ENCODE measurements at regions not wholly inside any gene's neighbourhood (a gene's known extent, or its start where the extent isn't known, plus 50 kb on each side); places are given as distances from the start of the nearest gene placed in this dataset.

DNA sequence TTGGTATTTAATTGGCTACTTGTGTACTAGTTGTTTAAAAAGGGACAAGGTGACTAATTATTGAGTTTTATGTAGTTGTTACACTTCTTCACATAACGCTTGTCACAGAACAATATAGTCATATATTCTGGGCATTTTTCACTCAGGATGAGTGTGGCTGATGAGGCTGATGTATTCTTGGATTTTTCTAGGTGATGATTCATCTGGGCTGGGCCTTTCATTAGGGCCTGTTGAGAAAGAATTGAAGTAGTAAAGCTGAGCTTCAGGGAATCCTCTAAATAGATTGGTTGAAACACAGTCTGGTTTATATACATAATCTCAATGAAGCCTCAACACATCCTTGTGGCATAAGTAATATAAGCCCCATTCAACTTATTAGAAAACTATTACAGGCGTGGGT, 445.7 kb downstream of the DAD1 start:
- TF ChIP-seq, protein P1, sequence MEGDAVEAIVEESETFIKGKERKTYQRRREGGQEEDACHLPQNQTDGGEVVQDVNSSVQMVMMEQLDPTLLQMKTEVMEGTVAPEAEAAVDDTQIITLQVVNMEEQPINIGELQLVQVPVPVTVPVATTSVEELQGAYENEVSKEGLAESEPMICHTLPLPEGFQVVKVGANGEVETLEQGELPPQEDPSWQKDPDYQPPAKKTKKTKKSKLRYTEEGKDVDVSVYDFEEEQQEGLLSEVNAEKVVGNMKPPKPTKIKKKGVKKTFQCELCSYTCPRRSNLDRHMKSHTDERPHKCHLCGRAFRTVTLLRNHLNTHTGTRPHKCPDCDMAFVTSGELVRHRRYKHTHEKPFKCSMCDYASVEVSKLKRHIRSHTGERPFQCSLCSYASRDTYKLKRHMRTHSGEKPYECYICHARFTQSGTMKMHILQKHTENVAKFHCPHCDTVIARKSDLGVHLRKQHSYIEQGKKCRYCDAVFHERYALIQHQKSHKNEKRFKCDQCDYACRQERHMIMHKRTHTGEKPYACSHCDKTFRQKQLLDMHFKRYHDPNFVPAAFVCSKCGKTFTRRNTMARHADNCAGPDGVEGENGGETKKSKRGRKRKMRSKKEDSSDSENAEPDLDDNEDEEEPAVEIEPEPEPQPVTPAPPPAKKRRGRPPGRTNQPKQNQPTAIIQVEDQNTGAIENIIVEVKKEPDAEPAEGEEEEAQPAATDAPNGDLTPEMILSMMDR (conservative IDR thresholded peaks at IDR 0.05), result no peak
- no peak for TF ChIP-seq EZH2 (IDR thresholded peaks at IDR 0.05; ENCODE audit: low read depth)

Measured in PC-9 (cell line).